H9 (cell line): ENCODE measurements at regions not wholly inside any gene's neighbourhood (a gene's known extent, or its start where the extent isn't known, plus 50 kb on each side); places are given as distances from the start of the nearest gene placed in this dataset.

Source experiments
- DNase-seq: peaks from one replicate; pipeline ENCODE4 v3.0.0-alpha.2; 2017
- H2AFZ ChIP-seq: one replicate; pipeline ENCODE4 v1.6.1; 2013; ENCODE audit warnings: mild to moderate bottlenecking, low read length, control low read depth, moderate library complexity
- H2AK5ac ChIP-seq: 2 replicates; pipeline ENCODE4 v1.6.1; 2013; ENCODE audit warnings: low read length, control low read depth, mixed read lengths; ENCODE audit not compliant: insufficient read length
- H2BK120ac ChIP-seq: one replicate; pipeline ENCODE4 v1.6.1; 2013; ENCODE audit warnings: low read depth, mild to moderate bottlenecking, low read length, control low read depth, inconsistent platforms; ENCODE audit not compliant: poor library complexity, severe bottlenecking
- H2BK12ac ChIP-seq: 2 replicates; pipeline ENCODE4 v1.6.1; 2013; ENCODE audit warnings: low read length, control low read depth, mixed read lengths, low read depth; ENCODE audit not compliant: insufficient read length
- H2BK15ac ChIP-seq: 2 replicates; pipeline ENCODE4 v1.6.1; 2013; ENCODE audit warnings: low read depth, low read length, control low read depth
- H2BK20ac ChIP-seq: one replicate; pipeline ENCODE4 v1.6.1; 2013; ENCODE audit warnings: low read depth, mild to moderate bottlenecking, low read length, control low read depth, inconsistent platforms; ENCODE audit not compliant: poor library complexity, severe bottlenecking
- H2BK5ac ChIP-seq: 2 replicates; pipeline ENCODE4 v1.6.1; 2013; ENCODE audit warnings: low read length, control low read depth, mixed read lengths; ENCODE audit not compliant: insufficient read length
- H3K14ac ChIP-seq: 2 replicates; pipeline ENCODE4 v1.6.1; 2013; ENCODE audit warnings: low read length, control low read depth; ENCODE audit not compliant: insufficient read depth
- H3K18ac ChIP-seq: 2 replicates; pipeline ENCODE4 v1.6.1; 2013; ENCODE audit warnings: low read depth, mild to moderate bottlenecking, mixed read lengths, low read length, control low read depth; ENCODE audit not compliant: insufficient read length
- H3K23ac ChIP-seq: 2 replicates; pipeline ENCODE4 v1.6.1; 2013; ENCODE audit warnings: low read length, control low read depth, mixed read lengths, low read depth; ENCODE audit not compliant: insufficient read length
- H3K23me2 ChIP-seq: 2 replicates; pipeline ENCODE4 v1.6.1; 2013; ENCODE audit warnings: low read depth, mild to moderate bottlenecking, mixed read lengths, low read length, control low read depth; ENCODE audit not compliant: insufficient read length, poor library complexity, severe bottlenecking
- H3K27ac ChIP-seq: 2 replicates; pipeline ENCODE4 v1.5.1; 2013; ENCODE audit warnings: low read length, control low read depth, mixed read lengths, low read depth; ENCODE audit not compliant: insufficient read length
- H3K27me3 ChIP-seq: 2 replicates; pipeline ENCODE4 v1.6.1; 2013; ENCODE audit warnings: low read length, control low read depth, inconsistent platforms; ENCODE audit not compliant: insufficient read depth
- H3K4ac ChIP-seq: 2 replicates; pipeline ENCODE4 v1.6.1; 2013; ENCODE audit warnings: low read depth, mild to moderate bottlenecking, control low read depth, inconsistent platforms, low read length, moderate library complexity
- H3K4me1 ChIP-seq: 2 replicates; pipeline ENCODE4 v1.6.1; 2013; ENCODE audit warnings: low read length, control low read depth, inconsistent platforms; ENCODE audit not compliant: insufficient read depth
- H3K4me2 ChIP-seq: 2 replicates; pipeline ENCODE4 v1.6.1; 2013; ENCODE audit warnings: low read length, control low read depth, mixed read lengths; ENCODE audit not compliant: insufficient read length, insufficient read depth
- H3K56ac ChIP-seq: 2 replicates; pipeline ENCODE4 v1.6.1; 2013; ENCODE audit warnings: low read depth, mild to moderate bottlenecking, mixed read lengths, low read length, control low read depth; ENCODE audit not compliant: insufficient read length
- H3K79me1 ChIP-seq: 2 replicates; pipeline ENCODE4 v1.6.1; 2013; ENCODE audit warnings: low read depth, mild to moderate bottlenecking, moderate library complexity, low read length, control low read depth, inconsistent platforms; ENCODE audit not compliant: insufficient read depth, poor library complexity, severe bottlenecking
- H3K79me2 ChIP-seq: 2 replicates; pipeline ENCODE4 v1.6.1; 2013; ENCODE audit warnings: low read length, control low read depth, inconsistent platforms; ENCODE audit not compliant: insufficient read depth
- H3K9ac ChIP-seq: 2 replicates; pipeline ENCODE4 v1.6.1; 2013; ENCODE audit warnings: low read length, control low read depth, mixed read lengths; ENCODE audit not compliant: insufficient read length; ENCODE audit errors: extremely low read depth
- H3K9me3 ChIP-seq: one replicate; pipeline ENCODE4 v1.6.1; 2013; ENCODE audit warnings: low read depth, low read length, inconsistent platforms; ENCODE audit not compliant: control insufficient read depth
- H3T11ph ChIP-seq: one replicate; pipeline ENCODE4 v1.6.1; 2013; ENCODE audit warnings: mild to moderate bottlenecking, low read length, control low read depth, inconsistent platforms
- H4K20me1 ChIP-seq: one replicate; pipeline ENCODE4 v1.6.1; 2013; ENCODE audit not compliant: control insufficient read depth, insufficient read length, insufficient read depth
- H4K5ac ChIP-seq: 2 replicates; pipeline ENCODE4 v1.6.1; 2013; ENCODE audit warnings: low read depth, mild to moderate bottlenecking, mixed read lengths, low read length, control low read depth; ENCODE audit not compliant: insufficient read length
- H4K8ac ChIP-seq: replicated peaks from 2 replicates; pipeline ENCODE4 v1.6.1; 2013; ENCODE audit warnings: low read length, control low read depth, mixed read lengths, low read depth; ENCODE audit not compliant: insufficient read length
- H4K91ac ChIP-seq: 2 replicates; pipeline ENCODE4 v1.6.1; 2013; ENCODE audit warnings: low read depth, mild to moderate bottlenecking, moderate library complexity, mixed read lengths, low read length, control low read depth; ENCODE audit not compliant: insufficient read length
- H3K27ac Mint-ChIP-seq, 3 experiments: 2 replicates in 2 of 3; 3 replicates in 1 of 3; pipeline ENCODE4 v1.8.0; 2020 to 2021; ENCODE audit warnings: mixed read lengths in 3 of 3, mild to moderate bottlenecking in 1 of 3, moderate library complexity in 1 of 3
- H3K27me3 Mint-ChIP-seq: 2 replicates; pipeline ENCODE4 v1.8.0; 2021; ENCODE audit warnings: low read depth, mild to moderate bottlenecking, moderate library complexity, mixed read lengths
- H3K36me3 Mint-ChIP-seq, 3 experiments: 2 replicates in 2 of 3; 3 replicates in 1 of 3; pipeline ENCODE4 v1.8.0; 2020 to 2021; ENCODE audit warnings: low read depth in 3 of 3, mixed read lengths in 3 of 3; ENCODE audit not compliant: insufficient read depth in 1 of 3
- H3K4me1 Mint-ChIP-seq, 2 experiments: 2 replicates each; pipeline ENCODE4 v1.8.0; 2020; ENCODE audit warnings: mixed read lengths in 2 of 2
- H3K4me3 Mint-ChIP-seq, 2 experiments: 2 replicates in 1 of 2; 3 replicates in 1 of 2; pipeline ENCODE4 v1.8.0; 2020 to 2021; ENCODE audit warnings: mild to moderate bottlenecking in 2 of 2, mixed read lengths in 2 of 2, moderate library complexity in 1 of 2
- H3K9me3 Mint-ChIP-seq, 2 experiments: 2 replicates in 1 of 2; 3 replicates in 1 of 2; pipeline ENCODE4 v1.8.0; 2020; ENCODE audit warnings: mild to moderate bottlenecking in 2 of 2, mixed read lengths in 2 of 2, moderate library complexity in 1 of 2
- WGBS: extraction: QIAGEN DNeasy Blood & Tissue Kit; methylation state at CpG from one replicate; pipeline ENCODE4 v1.1.7; 2013; ENCODE audit warnings: missing lambda C conversion rate, low lambda C conversion rate, mixed read lengths; ENCODE audit not compliant: insufficient read length; ENCODE audit errors: extremely low coverage; 5-methylcytosine and 5-hydroxymethylcytosine counted together
- TF ChIP-seq, protein P1 (sequence below): fragments of 200-600 bp; sonication (generic); conservative IDR thresholded peaks from 3 replicates; pipeline ENCODE4 v1.8.0; 2021; ENCODE audit warnings: antibody characterized with exemption, mild to moderate bottlenecking

DNA sequence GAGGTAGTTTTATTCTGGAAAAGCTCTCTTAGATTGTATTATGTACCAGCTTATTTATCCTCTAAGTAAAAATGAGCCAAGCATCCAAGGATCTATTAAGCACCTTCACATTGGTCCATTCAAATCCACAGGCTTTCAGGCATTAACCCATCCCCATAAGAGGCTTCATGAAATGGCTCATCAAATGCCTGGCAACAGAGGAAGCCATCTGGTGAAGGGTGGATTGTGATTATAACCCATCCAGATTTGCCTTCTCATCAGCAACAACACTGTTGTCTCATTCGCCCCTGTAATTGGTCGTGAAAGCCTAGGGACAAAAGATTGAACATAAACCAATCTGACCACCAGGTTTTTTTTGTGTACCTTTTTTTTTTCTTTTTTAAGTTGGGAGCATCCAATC is 134.3 kb upstream of the TACR1 start:
- Histone ChIP-seq H4K91ac (no peak overlapping the region), H3K79me2 (no peaks in the 10 kb centered on the region), H2BK15ac (no peak overlapping the region), H3K4me2 (no peak overlapping the region), H3K23ac (no peak overlapping the region), H3K4me1 (peaks cover 3% of the 10 kb centered on the region; the same call in 1 of the 2 replicates), H2AK5ac (no peak overlapping the region), H2BK5ac (no peak overlapping the region), H3K56ac (no peak overlapping the region), H2BK20ac (no peak overlapping the region), H3K9me3 (no peaks in the 10 kb centered on the region), H2AFZ (no peak overlapping the region), H3K14ac (no peak overlapping the region), H3K18ac (no peak overlapping the region), H2BK120ac (no peak overlapping the region), H4K5ac (no peak overlapping the region), H3K27ac (no peak overlapping the region), H4K8ac (no peak overlapping the region), H3K27me3 (no peaks in the 10 kb centered on the region), H2BK12ac (no peak overlapping the region), H3K23me2 (no peaks in the 10 kb centered on the region), H3K9ac (no peak overlapping the region), H3T11ph (no peak overlapping the region), H4K20me1 (no peaks in the 10 kb centered on the region), H3K79me1 (no peaks in the 10 kb centered on the region), H3K4ac (no peak overlapping the region)
- Mint-ChIP-seq H3K9me3 (peaks cover 0 to 3% of the 10 kb centered on the region in 2 experiments; a peak in 2 of 5 replicates), H3K4me1 (peaks cover 4 to 5% of the 10 kb centered on the region in 2 experiments), H3K4me3 (no peak overlapping the region), H3K36me3 (no peaks in the 10 kb centered on the region; a peak in 1 of 7 replicates), H3K27ac (no peak overlapping the region), H3K27me3 (no peaks in the 10 kb centered on the region; the same call in 1 of the 2 replicates)
- DNase-seq = no peak
- TF ChIP-seq, protein P1, sequence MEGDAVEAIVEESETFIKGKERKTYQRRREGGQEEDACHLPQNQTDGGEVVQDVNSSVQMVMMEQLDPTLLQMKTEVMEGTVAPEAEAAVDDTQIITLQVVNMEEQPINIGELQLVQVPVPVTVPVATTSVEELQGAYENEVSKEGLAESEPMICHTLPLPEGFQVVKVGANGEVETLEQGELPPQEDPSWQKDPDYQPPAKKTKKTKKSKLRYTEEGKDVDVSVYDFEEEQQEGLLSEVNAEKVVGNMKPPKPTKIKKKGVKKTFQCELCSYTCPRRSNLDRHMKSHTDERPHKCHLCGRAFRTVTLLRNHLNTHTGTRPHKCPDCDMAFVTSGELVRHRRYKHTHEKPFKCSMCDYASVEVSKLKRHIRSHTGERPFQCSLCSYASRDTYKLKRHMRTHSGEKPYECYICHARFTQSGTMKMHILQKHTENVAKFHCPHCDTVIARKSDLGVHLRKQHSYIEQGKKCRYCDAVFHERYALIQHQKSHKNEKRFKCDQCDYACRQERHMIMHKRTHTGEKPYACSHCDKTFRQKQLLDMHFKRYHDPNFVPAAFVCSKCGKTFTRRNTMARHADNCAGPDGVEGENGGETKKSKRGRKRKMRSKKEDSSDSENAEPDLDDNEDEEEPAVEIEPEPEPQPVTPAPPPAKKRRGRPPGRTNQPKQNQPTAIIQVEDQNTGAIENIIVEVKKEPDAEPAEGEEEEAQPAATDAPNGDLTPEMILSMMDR = no peak
- no CpG with 5 or more reads among the region's 2 CpGs for WGBS
